ENCODE measurements at regions not wholly inside any gene's neighbourhood (a gene's known extent, or its start where the extent isn't known, plus 50 kb on each side); places are given as distances from the start of the nearest gene placed in this dataset.
"Not testable (repeated sequence)": the region's sequence is repeated elsewhere in the genome, so short reads cannot be mapped to it uniquely, and the experiment has no call there.

DNA sequence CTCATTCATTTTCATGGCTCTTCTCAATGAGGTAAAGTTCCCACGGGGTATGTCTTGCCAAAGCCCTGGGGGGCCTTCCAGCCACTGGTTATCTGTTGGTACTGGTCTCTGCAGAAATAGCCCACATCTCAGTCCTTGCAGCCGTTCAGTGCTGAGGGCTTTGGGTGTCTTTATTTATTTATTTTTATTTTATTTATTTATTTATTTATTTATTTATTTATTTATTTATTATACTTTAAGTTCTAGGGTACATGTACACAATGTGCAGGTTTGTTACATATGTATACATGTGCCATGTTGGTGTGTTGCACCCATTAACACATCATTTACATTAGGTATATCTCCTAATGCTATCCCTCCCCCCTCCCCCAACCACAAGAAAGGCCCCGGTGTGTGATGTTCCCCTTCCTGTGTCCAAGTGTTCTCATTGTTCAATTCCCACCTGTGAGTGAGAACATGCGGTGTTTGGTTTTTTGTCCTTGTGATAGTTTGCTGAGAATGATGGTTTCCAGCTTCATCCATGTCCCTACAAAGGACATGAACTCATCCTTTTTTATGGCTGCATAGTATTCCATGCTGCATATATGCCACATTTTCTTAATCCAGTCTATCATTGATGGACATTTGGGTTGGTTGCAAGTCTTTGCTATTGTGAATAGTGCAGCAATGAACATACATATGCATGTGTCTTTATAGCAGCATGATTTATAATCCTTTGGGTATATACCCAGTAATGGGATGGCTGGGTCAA is 308.1 kb upstream of the B3GAT1 start:
- H3K27me3 ChIP-seq (ENCODE audit: control insufficient read depth in 1 of 2, insufficient read depth in 2 of 2, low read length in 2 of 2); in situ Hi-C loops (cut with HindIII; ENCODE audit: extremely low pct_ligation_motif_present, low pct_unique_long_range_greater_than_20kb); BruUV-seq (replicated peaks); H4K20me1 ChIP-seq (ENCODE audit: insufficient read depth, low read length); H3K4me1 ChIP-seq (ENCODE audit: insufficient read depth, low read length); H3K27ac ChIP-seq (ENCODE audit: extremely low read length, insufficient read depth, low read length); DNase-seq (ENCODE audit: low spot score); FAIRE-seq; H3K9me3 ChIP-seq (ENCODE audit: low read length); ATAC-seq; H3K4me2 ChIP-seq (ENCODE audit: low read depth, low read length); H3K4me3 ChIP-seq (replicated peaks in 1 of 3; ENCODE audit: insufficient read depth in 1 of 3, low read depth in 2 of 3, low read length in 3 of 3); intact Hi-C loops (cut with micrococcal nuclease; ENCODE audit: unreplicated experiment); CTCF ChIA-PET (ENCODE audit: low intra/inter-chr PET ratio, low total read pairs); H3K79me2 ChIP-seq (ENCODE audit: insufficient read depth, low read length); H2AFZ ChIP-seq (ENCODE audit: low read length); H3K9ac ChIP-seq (ENCODE audit: insufficient read depth, low read depth, low read length); POLR2A ChIA-PET; H3K36me3 ChIP-seq (replicated peaks in 1 of 2; ENCODE audit: control insufficient read depth in 1 of 2, insufficient read depth in 2 of 2, low read length in 2 of 2): not testable (repeated sequence)
- WGBS (ENCODE audit: low lambda C conversion rate) = 47% methylated on average over 4 of the region's 4 CpGs

DNA sequence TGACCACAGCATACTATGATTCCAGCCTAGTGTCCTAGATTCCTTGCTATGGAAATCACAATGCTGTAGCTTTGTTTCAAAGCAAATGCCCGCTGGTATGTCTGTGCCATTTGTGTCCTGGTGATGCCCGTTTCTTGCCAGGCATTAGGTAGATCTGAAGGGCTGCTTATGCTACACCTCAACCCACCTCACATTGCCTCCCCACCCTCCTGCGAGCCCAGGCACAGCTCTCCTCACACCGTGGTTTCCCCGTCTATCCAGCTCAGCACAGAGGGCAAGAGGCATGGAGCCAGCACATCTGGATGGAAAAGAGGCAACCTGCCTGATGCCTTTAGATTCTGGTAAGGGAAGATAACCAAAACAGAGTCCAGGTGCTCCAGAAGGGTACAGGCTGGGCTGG is 307.4 kb upstream of the B3GAT1 start:
- CTCF ChIA-PET (ENCODE audit: low intra/inter-chr PET ratio, low total read pairs) = no interaction called here
- no peak overlapping the region for H3K4me3 ChIP-seq (replicated peaks in 1 of 3; ENCODE audit: insufficient read depth in 1 of 3, low read depth in 2 of 3, low read length in 3 of 3)
- no peak overlapping the region for H2AFZ ChIP-seq (ENCODE audit: low read length)
- TF ChIP-seq, protein P1, sequence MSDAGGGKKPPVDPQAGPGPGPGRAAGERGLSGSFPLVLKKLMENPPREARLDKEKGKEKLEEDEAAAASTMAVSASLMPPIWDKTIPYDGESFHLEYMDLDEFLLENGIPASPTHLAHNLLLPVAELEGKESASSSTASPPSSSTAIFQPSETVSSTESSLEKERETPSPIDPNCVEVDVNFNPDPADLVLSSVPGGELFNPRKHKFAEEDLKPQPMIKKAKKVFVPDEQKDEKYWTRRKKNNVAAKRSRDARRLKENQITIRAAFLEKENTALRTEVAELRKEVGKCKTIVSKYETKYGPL (CRISPR knock-in tag; IDR thresholded peaks at IDR 0.05) = no peak
- no peak for TF ChIP-seq KMT2A (CRISPR knock-in tag; IDR thresholded peaks at IDR 0.05)
- in situ Hi-C loops (cut with HindIII; ENCODE audit: extremely low pct_ligation_motif_present, low pct_unique_long_range_greater_than_20kb) = no loop called here
- no peak overlapping the region for H3K27ac ChIP-seq (ENCODE audit: extremely low read length, insufficient read depth, low read length)
- peaks cover 2 to 9% of the 10 kb centered on the region in 2 experiments; a peak in 2 of 5 replicates for H3K27me3 ChIP-seq (ENCODE audit: control insufficient read depth in 1 of 2, insufficient read depth in 2 of 2, low read length in 2 of 2)
- no peaks in the 10 kb centered on the region for H3K4me1 ChIP-seq (ENCODE audit: insufficient read depth, low read length)
- H4K20me1 ChIP-seq (ENCODE audit: insufficient read depth, low read length) = no peaks in the 10 kb centered on the region
- 0% methylated on average over 2 of the region's 5 CpGs for WGBS (ENCODE audit: low lambda C conversion rate)
- POLR2A ChIA-PET = no interaction called here
- H3K4me2 ChIP-seq (ENCODE audit: low read depth, low read length) = no peak overlapping the region
- BruUV-seq (replicated peaks) = no TSS peak
- no peaks in the 10 kb centered on the region for H3K36me3 ChIP-seq (replicated peaks in 1 of 2; ENCODE audit: control insufficient read depth in 1 of 2, insufficient read depth in 2 of 2, low read length in 2 of 2)
- DNase-seq (ENCODE audit: low spot score) (no peak), ATAC-seq (no peak), FAIRE-seq (no peak)
- no peaks in the 10 kb centered on the region for H3K9me3 ChIP-seq (ENCODE audit: low read length)
- no peak overlapping the region for H3K9ac ChIP-seq (ENCODE audit: insufficient read depth, low read depth, low read length)
- no peaks in the 10 kb centered on the region for H3K79me2 ChIP-seq (ENCODE audit: insufficient read depth, low read length)
- intact Hi-C loops (cut with micrococcal nuclease; ENCODE audit: unreplicated experiment) = no loop called here
